ENCODE measurements at regions not wholly inside any gene's neighbourhood (a gene's known extent, or its start where the extent isn't known, plus 50 kb on each side); places are given as distances from the start of the nearest gene placed in this dataset.

GRCh38 chr18:77517901-77518300 lies 268.3 kb downstream of the GALR1 start:
- DNase-seq (ENCODE audit: low read depth in 2 of 2): no peak

GRCh38 chr18:77520767-77521166 lies 271.1 kb downstream of the GALR1 start:
- no peak for DNase-seq (ENCODE audit: low read depth in 2 of 2)

DNA sequence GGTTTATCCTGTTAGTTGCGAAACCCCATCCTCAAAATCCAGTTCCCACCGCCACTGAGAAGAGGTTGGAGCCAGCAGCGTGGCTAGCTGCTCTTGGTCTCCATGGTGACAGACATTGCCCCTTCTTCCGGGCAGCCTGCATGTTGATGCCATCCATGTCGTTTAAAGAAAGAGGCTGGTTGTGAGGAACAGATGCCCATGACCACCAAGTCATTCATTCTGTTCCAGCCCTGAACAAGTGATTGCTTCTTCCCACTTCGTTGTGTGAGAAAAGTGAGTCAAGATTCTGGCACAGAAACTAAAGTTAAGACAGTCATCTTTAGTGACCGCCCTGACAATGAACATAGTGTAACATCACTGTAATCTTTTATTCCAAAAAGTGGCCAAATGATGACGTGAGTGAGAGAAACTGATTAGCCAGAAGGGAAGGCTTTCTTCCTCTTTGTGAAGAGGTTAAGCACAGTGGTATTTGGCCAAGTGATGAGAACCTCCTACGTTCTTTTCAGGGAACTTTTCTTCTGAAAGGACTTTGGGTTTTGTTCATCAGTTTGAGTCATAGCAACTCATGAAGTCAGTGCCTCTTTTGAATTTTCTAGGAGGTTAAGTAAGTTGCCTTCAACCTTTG lies 272.5 kb downstream of the GALR1 start:
- DNase-seq (ENCODE audit: low read depth in 2 of 2): no peak

DNA sequence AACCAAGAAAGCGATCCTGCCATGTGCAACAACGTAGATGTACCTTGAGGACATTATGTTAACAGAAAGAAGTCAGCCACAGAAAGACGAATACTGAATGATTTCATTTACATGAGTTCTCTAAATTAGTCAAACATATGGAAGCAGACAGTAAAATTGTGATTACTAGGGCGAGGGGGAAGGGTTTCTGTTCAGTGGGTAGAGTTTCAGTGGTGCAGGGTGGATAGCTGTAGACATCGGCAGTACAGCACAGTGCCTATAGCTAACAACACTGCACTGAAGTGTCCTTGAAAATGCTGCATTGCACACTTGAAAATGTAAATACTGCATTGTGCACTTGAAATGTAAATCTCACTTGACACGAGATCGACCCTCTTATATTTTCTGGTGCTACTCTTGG lies 275.3 kb downstream of the GALR1 start:
- DNase-seq (ENCODE audit: low read depth in 2 of 2): no peak

DNA sequence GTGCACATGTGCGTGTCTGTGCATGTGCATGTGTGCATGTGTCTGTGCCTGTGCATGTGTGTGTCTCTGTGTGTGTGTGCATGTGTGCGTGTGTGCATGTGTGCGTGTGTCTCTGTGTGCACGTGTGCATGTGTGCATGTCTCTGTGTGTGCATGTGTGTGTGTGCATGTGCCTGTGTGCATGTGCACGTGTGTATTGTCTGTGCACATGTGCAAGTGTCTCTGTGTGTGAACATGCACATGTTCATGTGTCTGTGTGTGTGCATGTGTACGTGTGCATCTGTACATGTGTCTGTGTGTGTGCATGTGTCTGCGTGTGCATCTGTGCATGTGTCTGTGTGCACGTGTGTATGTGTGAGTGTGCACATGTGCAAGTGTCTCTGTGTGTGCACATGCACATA lies 277.3 kb downstream of the GALR1 start:
- no peak for DNase-seq (ENCODE audit: low read depth in 2 of 2)

- DNase-seq (ENCODE audit: low read depth in 2 of 2): no peak
Observed at GRCh38 chr18:77528872-77529271, 279.2 kb downstream of the GALR1 start.

DNA sequence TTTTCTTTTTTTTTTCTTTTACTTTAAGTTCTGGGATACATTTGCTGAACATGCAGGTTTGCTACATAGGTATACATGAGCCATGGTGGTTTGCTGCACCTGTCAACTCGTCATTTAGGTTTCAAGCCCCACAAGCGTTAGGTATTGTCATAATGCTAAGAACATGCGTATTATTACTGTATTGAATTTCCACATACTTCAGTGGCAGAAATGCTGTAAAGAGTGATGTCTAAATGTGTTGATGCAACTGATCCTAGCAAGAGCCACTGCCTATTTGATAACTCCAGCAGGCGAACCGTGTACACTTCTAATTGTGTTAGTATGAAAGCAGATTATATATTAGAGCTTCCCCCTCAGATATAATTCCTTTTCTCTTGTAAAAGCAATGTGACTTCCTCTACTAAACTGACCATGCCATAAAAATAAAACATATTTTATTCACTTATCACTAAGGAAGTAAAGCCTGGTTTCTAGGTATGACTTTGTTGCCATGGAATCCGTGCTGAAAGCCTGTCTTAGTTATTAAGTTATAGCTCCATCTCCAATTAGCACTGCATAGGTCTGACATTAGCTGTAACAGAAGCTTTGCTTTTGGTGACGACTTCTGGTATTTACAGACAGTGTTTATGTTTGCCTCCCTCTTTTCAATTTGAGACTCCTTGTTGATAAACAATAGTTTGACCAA lies 280.0 kb downstream of the GALR1 start:
- DNase-seq (ENCODE audit: low read depth in 2 of 2): no peak

- DNase-seq (ENCODE audit: low read depth in 2 of 2): no peak
Observed at GRCh38 chr18:77530732-77531131, 281.1 kb downstream of the GALR1 start.

- DNase-seq (ENCODE audit: low read depth in 2 of 2): no peak
Observed at GRCh38 chr18:77539860-77540259, 290.2 kb downstream of the GALR1 start.

- no peak for DNase-seq (ENCODE audit: low read depth in 2 of 2)
Observed at GRCh38 chr18:77544792-77545191, 295.1 kb downstream of the GALR1 start.

GRCh38 chr18:77547757-77548156 lies 298.1 kb downstream of the GALR1 start:
- DNase-seq (ENCODE audit: low read depth in 2 of 2): no peak

DNA sequence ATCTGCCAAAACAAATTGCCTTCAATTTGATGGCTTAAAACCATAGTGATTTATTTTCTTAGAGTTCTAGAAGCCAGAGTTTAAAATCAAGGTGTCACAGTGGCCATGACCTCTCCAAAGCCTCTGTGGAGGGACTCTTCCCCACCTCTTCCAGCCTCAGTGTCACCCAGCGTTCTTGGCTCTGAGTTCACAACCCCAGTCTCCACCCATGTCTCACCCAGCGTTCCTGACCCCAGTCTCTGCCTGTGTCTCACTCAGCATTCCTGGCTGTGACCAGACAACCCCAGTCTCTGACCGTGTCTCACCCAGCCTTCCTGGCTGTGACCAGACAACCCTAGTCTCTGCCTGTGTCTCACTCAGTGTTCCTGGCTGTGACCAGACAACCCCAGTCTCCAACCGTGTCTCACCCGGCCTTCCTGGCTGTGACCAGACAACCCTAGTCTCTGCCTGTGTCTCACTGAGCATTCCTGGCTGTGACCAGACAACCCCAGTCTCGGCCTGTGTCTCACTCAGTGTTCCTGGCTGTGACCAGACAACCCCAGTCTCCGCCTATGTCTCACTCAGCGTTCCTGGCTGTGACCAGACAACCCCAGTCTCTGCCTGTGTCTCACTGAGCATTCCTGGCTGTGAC lies 299.3 kb downstream of the GALR1 start:
- DNase-seq (ENCODE audit: low read depth in 2 of 2): no peak

DNA sequence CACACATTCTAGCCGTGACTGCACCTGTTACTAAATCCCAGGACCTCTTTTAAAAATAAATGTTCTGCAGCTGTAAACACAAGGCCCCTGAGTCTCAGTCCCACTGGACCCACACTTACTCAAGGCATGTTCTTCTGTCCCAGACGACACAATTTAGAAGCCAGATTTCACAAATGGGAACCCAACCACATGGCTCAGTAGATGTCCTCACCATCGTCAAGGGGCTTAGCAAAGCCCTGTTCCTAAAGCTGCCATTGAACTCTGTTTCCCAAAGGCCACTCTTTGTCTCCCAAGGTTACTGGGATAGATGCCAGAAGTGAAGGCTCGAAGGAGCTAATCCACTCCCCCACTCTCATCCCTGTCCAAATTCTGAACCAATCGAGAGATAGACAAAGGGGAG lies 301.0 kb downstream of the GALR1 start:
- DNase-seq (ENCODE audit: low read depth in 2 of 2): no peak

DNA sequence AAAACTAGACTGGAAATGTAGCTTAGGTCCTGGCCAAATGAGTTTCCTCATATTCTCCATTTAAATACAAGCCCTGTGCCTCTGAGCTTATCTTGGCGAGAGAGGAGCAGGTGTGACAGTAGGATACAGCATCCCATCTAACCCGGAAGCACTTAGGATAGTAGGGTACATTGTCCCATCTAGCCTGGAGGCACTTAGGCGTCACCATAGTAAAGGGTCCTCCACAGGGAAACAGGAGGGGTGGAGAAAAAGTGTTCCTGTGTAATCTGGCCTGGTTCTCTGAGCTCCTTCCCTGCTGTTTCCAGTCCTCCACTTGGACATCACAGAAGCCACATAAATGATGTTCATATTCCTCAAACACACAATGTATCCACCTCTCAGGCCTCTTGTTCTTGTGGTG lies 301.4 kb downstream of the GALR1 start:
- no peak for DNase-seq (ENCODE audit: low read depth in 2 of 2)

GRCh38 chr18:77552945-77553344 lies 303.3 kb downstream of the GALR1 start:
- no peak for DNase-seq (ENCODE audit: low read depth in 2 of 2)

DNA sequence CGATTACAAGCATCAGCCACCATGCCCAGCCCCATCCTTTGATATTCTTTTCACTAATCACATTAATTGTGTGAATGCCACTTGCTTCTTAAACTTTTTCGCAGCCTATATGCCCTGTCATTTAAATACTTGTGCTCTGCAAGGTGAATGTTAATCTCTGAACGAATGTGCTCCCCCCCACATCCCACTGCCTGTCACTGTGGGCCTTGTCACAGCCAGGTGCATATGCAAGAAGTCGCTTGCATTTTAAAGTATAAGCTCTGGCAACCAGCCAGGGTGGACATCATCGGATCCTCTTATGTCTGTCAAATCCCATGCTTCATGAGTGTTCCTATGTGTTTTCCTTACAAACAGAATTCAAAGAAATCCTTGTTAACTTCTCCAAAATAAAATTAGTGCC lies 304.4 kb downstream of the GALR1 start:
- no peak for DNase-seq (ENCODE audit: low read depth in 2 of 2)

DNA sequence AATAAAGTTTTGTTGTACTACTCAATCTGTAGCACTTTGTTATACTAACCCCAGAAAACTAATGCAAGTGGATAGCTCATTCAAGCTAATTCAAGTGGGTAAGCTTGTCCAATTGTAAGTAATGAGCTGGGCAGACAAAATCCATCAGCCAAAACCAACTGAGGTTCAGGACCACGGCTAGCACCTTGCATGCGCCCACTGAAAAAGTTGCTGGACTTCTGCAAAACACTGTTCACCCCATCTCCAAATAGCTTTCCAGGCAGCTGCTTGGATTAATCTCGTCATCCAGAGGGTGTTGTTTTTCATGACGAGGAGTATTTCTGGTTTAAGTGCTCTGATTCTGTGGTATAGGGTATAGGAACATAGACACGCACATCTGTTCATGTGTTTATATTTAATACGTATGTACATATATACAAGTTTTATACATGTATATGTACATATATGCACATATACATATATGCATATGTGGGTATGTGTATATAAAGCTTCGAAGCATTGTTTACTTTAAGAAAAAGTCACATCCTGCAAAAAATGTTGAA lies 307.5 kb downstream of the GALR1 start:
- no peak for DNase-seq (ENCODE audit: low read depth in 2 of 2)

- no peak for DNase-seq (ENCODE audit: low read depth in 2 of 2)
Observed at GRCh38 chr18:77559274-77559910, 309.7 kb downstream of the GALR1 start.

DNA sequence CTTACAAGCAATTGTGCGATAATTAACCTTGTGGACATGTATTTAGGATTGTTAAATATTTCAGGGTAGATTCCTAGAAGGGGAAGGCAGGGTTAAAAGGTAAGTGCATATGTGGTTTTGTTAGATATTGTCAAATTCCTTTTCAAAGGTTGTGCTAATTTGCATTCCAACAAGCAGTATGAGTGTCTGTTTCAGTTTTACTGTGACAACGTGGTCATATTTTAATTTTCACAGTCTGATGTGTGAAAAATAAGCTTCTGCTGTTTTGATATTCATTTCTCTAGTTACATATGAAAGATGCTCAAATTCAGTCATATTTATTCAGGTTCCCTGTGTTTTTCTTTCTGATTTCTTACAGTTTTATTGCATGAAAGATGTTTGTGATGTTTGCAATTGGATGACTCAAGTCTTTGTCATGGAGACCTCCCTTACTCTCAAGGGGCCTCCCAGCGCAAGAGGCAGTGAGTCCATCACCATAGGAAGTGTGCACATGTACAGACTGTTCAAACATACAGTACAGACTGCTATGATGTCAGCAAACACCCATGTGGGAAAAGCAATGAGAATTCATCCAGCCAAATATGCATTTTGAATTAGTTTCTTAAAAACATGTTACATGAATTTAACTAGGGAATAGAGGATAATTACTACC lies 310.8 kb downstream of the GALR1 start:
- DNase-seq (ENCODE audit: low read depth in 2 of 2): no peak

- no peak for DNase-seq (ENCODE audit: low read depth in 2 of 2)
Observed at GRCh38 chr18:77566604-77567003, 317.0 kb downstream of the GALR1 start.

GRCh38 chr18:77567205-77567604 lies 317.6 kb downstream of the GALR1 start:
- no peak for DNase-seq (ENCODE audit: low read depth in 2 of 2)

GRCh38 chr18:77571743-77572142 lies 322.1 kb downstream of the GALR1 start:
- no peak for DNase-seq (ENCODE audit: low read depth in 2 of 2)
